OCI-LY3 (cell line): ENCODE measurements at regions not wholly inside any gene's neighbourhood (a gene's known extent, or its start where the extent isn't known, plus 50 kb on each side); places are given as distances from the start of the nearest gene placed in this dataset.
"Not testable (repeated sequence)": the region's sequence is repeated elsewhere in the genome, so short reads cannot be mapped to it uniquely, and the experiment has no call there.

ENCODE experiments used
- H2AFZ ChIP-seq: fragments of 200-600, 300-600 bp; shearing (Covaris generic); 2 replicates; pipeline ENCODE4 v1.6.0; 2014; ENCODE audit warnings: antibody characterized with exemption, low read depth, low read length
- H3K27ac ChIP-seq: fragments of 200-600, 300-600 bp; sonication (generic); 2 replicates; pipeline ENCODE4 v1.5.1; 2014; ENCODE audit warnings: mild to moderate bottlenecking, low read length, moderate library complexity, mixed read lengths
- H3K27me3 ChIP-seq: fragments of 200-600, 300-600 bp; sonication (generic); 2 replicates; pipeline ENCODE4 v1.6.1; 2014; ENCODE audit warnings: low read depth, low read length, mixed read lengths
- H3K36me3 ChIP-seq: fragments of 200-600, 300-600 bp; sonication (generic); replicated peaks from 2 replicates; pipeline ENCODE3; 2014; ENCODE audit warnings: low read depth, low read length, mixed read lengths
- H3K4me1 ChIP-seq: fragments of 300-600, 200-600 bp; sonication (generic); 2 replicates; pipeline ENCODE4 v1.6.1; 2014; ENCODE audit warnings: low read length, mixed read lengths
- H3K4me2 ChIP-seq: fragments of 200-600, 300-600 bp; sonication (generic); 2 replicates; pipeline ENCODE4 v1.6.1; 2014; ENCODE audit warnings: low read length, mixed read lengths
- H3K4me3 ChIP-seq: fragments of 300-600, 200-600 bp; sonication (generic); 2 replicates; pipeline ENCODE4 v1.5.1; 2014; ENCODE audit warnings: antibody characterized with exemption, mild to moderate bottlenecking, low read length, moderate library complexity
- H3K79me2 ChIP-seq: fragments of 300-600, 200-600 bp; shearing (Covaris generic); 2 replicates; pipeline ENCODE4 v1.6.1; 2014; ENCODE audit warnings: mild to moderate bottlenecking, low read length, mixed read lengths
- H3K9ac ChIP-seq: fragments of 300-600, 200-600 bp; shearing (Covaris generic); 2 replicates; pipeline ENCODE4 v1.6.0; 2014; ENCODE audit warnings: mild to moderate bottlenecking, low read length, moderate library complexity
- H3K9me3 ChIP-seq: fragments of 200-600, 300-600 bp; shearing (Covaris generic); 2 replicates; pipeline ENCODE4 v1.6.1; 2014; ENCODE audit warnings: low read length, mixed read lengths; ENCODE audit not compliant: insufficient read depth
- H4K20me1 ChIP-seq: fragments of 200-600, 300-600 bp; sonication (generic); 2 replicates; pipeline ENCODE4 v1.6.1; 2016; ENCODE audit warnings: low read length, mixed read lengths; ENCODE audit not compliant: insufficient read depth

DNA sequence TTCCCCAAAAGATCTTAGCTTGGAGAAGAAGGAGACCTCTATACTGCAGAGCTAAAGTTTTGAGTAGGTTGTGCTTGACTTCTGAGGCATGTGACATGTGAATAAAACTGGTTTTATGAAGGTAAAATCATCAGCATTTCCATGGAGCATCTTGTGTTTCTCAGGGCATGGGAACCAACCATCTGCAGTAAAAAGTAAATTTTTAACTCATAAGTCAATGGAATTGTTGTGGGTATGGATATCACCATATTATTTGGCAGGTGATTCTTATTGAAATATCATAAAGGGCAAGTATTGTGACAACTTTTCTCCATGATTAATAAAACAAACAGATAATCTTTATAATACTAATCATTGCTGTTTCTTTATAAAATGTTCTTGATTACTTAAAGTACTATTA, 1503.2 kb downstream of the SPATA31A7 start:
- H3K27me3 ChIP-seq, H3K4me1 ChIP-seq, H3K4me2 ChIP-seq, H3K9ac ChIP-seq, H3K36me3 ChIP-seq, H3K27ac ChIP-seq, H3K4me3 ChIP-seq, H2AFZ ChIP-seq, H3K9me3 ChIP-seq, H3K79me2 ChIP-seq, H4K20me1 ChIP-seq: not testable (repeated sequence)

DNA sequence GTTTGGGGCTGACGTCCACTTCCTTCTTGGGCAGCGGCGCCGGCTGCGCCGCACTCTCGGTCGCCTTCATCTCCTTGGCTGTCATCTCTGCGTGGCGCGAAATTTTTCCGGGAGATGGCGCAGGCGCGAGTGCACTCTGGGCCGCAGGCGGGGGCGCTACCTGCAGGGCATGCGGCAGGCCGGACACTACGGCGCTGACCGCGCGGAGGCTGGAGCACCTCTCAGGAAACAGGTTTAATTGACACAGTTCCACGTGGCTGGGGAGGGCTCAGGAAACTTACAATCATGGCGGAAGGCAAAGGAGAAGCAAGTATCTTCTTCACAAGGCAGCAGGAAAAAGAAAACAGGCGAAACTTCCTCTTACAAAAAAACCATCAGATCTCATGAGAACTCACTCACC, 1521.5 kb downstream of the SPATA31A7 start:
- H3K4me2 ChIP-seq, H3K27ac ChIP-seq, H4K20me1 ChIP-seq, H3K79me2 ChIP-seq, H3K27me3 ChIP-seq, H2AFZ ChIP-seq, H3K9ac ChIP-seq, H3K4me3 ChIP-seq, H3K9me3 ChIP-seq, H3K4me1 ChIP-seq, H3K36me3 ChIP-seq: not testable (repeated sequence)

DNA sequence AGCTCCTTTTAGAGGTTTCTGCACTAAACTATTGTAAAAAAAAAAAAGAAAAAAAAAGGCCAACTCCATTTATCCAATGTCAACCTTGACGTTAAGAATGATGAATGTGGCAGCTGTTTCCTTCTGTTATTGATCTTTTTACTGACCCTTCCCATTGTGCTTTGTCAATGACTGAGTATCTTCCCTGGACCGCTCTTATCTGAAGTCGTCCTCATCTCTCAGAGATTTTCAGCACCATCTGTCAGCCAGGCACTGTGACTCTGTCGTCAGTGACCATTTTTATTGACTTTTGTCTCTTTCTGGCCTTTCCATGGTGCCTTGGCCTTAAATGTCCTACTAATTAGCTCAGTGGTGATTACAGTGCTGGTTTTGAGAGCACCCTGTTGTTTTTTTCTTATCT, 1535.7 kb downstream of the SPATA31A7 start:
- not testable (repeated sequence) for H4K20me1 ChIP-seq, H3K27ac ChIP-seq, H3K4me2 ChIP-seq, H2AFZ ChIP-seq, H3K9me3 ChIP-seq, H3K4me3 ChIP-seq, H3K27me3 ChIP-seq, H3K9ac ChIP-seq, H3K79me2 ChIP-seq, H3K36me3 ChIP-seq, H3K4me1 ChIP-seq

DNA sequence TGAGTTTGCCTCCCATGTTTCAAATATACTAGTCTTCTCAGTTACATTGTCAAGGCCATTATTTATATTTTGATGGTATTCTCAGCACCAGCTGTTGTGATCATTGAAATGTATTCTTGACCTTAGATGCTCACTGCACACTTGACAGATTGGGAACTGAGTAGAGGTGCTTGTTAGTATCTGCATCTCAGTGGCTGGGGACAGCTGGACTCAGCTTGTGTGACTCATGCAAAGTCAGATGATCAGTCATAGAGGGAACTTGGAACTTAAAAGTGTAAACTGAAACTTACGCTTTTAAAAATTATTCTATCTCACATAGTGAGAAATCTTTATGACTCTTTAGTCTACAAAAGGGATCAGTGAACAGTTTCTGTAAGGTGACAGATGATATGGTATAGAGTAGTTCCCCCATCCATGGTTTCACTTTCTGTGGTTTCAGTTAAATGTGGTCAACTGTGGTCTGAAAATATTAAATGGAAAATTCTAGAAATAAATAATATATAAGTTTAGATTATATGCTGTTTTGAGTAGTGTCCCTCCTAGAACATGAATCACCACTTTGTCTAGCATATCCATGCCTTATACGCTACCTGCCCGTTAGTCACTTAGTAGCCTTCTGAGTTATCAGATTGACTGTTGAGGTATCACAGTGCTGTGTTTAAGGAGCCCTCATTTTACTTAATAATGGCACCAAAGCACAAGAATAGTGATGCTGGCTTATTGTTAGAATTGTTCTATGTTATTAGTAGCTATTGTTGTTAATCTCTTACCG, 1540.6 kb downstream of the SPATA31A7 start:
- H3K4me3 ChIP-seq, result not testable (repeated sequence)

DNA sequence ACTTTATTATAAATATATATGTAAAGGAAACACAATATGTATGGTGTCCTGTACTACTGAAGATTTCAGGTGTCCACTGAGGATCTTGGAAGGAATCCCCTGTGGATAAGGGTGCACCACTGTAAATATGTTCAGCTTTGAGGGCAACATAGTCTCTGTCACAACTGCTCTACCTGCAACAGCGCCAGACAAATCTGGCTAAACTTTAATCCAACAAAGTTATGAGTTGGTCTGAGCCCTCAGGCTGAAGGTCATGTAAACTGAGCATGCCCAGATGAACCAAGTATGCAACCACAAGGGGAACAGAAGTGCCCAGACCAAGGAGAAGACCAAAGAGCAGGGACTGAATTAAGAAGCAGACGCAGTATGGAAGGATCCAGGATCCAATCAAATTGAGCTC, 1541.2 kb downstream of the SPATA31A7 start:
- H3K9ac ChIP-seq, H4K20me1 ChIP-seq: not testable (repeated sequence)

More for the DNA sequence above, 1540.6 kb downstream of the SPATA31A7 start:
- not testable (repeated sequence) for H3K27me3 ChIP-seq, H3K9ac ChIP-seq, H3K27ac ChIP-seq, H3K9me3 ChIP-seq, H3K36me3 ChIP-seq, H3K4me1 ChIP-seq, H4K20me1 ChIP-seq, H2AFZ ChIP-seq, H3K4me2 ChIP-seq, H3K79me2 ChIP-seq

DNA sequence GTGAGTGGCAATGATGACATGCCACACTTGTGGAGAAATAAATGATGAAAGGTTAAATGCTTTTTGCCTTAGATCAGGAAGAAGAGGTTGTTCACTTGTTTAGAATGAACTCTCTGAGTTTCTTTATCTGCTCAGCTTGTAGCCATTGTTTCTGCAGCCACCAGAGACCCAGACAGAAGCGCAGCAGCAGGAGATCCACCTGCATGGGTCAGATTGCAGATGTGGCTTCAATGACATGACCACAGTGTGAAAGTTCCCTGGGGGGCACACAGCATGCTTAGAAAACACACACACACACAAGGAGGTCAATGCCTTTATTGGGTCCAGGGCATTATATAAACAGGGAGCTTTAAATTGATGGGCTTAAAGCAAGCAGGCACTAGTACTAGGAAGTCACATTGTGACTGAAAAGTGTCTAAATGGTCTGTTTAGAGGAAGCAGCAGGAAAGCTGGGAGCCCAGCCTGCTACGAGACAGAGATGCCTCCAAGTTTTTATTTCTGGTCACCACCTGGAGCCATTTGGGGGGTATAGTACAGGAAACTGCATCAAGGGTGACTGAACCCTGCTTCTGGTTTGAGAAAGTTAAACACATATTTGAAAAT, 1547.3 kb downstream of the SPATA31A7 start:
- H3K27me3 ChIP-seq, H3K36me3 ChIP-seq, H4K20me1 ChIP-seq, H3K27ac ChIP-seq, H3K4me1 ChIP-seq, H2AFZ ChIP-seq, H3K4me3 ChIP-seq, H3K79me2 ChIP-seq, H3K9ac ChIP-seq, H3K4me2 ChIP-seq, H3K9me3 ChIP-seq: not testable (repeated sequence)

More for the DNA sequence above, 1541.2 kb downstream of the SPATA31A7 start:
- not testable (repeated sequence) for H3K4me3 ChIP-seq, H3K9me3 ChIP-seq, H3K4me2 ChIP-seq, H3K36me3 ChIP-seq, H3K27me3 ChIP-seq, H2AFZ ChIP-seq, H3K4me1 ChIP-seq, H3K79me2 ChIP-seq
- peak overlapping the region; percentile 52 for H3K27ac ChIP-seq

DNA sequence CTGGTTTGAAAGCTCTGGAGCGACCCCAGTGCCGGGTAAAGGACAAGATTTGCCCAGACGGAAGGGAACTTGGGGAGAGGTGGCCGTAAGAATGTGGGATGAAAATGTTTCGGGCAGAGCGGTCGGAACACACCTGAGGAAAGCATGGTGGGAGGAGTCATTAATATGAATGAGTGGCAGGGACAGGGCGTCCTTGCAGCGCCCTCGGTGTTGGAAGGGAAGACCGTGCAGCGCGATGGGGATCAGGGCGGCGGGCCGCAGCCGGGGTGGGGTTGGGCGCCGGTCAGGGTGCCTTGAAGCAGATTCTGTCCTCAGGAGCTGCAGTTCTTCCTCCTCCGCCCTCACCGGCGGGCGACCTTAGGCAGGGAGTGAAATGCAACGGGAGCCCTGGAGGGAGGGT, 1548.1 kb downstream of the SPATA31A7 start:
- not testable (repeated sequence) for H3K36me3 ChIP-seq, H3K9ac ChIP-seq, H3K4me1 ChIP-seq

DNA sequence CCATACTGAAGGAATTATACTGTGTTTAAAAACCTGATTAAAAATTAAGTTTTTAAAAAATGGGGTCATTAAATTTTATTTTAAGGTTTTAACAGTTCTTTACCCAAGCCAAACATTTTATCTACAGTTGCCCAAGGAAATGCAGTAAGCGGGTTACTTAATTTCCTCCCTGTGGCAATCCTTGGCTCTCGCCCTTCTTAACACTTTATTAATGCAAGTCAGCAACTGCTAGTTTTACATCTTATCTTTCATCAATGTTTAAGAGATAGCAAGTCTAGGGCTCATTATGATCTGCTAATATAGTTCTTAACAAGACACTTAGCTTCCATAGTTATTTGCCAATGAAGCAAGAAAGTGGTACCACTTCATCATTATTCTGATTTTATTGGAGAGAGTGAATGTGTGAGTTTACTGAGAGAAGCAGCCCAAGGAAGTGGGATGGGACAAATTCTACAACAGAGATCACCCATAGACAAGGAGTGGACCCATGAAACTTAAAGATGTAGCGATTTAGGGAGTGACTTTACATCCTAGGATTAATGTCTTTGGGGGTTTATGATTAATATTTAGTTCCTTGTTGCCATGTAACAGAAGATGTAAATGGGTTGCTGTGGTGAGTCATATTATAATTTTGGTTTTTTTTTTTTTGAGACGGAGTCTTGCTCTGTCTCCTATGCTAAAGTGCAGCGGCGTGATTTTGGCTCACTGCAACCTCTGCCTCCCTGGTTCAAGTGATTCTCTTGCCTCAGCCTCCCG, 1556.1 kb downstream of the SPATA31A7 start:
- not testable (repeated sequence) for H3K4me2 ChIP-seq, H3K27ac ChIP-seq

More for the DNA sequence above, 1548.1 kb downstream of the SPATA31A7 start:
- not testable (repeated sequence) for H3K27ac ChIP-seq, H4K20me1 ChIP-seq, H3K9me3 ChIP-seq, H3K79me2 ChIP-seq, H2AFZ ChIP-seq, H3K27me3 ChIP-seq
- H3K4me2 ChIP-seq, result peak overlapping the region; percentile 53
- peak overlapping the region; percentile 60 for H3K4me3 ChIP-seq

More for the DNA sequence above, 1556.1 kb downstream of the SPATA31A7 start:
- H4K20me1 ChIP-seq, H3K79me2 ChIP-seq, H3K9ac ChIP-seq, H3K4me1 ChIP-seq, H3K4me3 ChIP-seq, H2AFZ ChIP-seq, H3K27me3 ChIP-seq, H3K36me3 ChIP-seq, H3K9me3 ChIP-seq: not testable (repeated sequence)
